Gastrocnemius medialis (tissue), 4 donors: ENCODE measurements at regions not wholly inside any gene's neighbourhood (a gene's known extent, or its start where the extent isn't known, plus 50 kb on each side); places are given as distances from the start of the nearest gene placed in this dataset.

Source experiments
- POLR2A ChIP-seq, 2 donors: fragments of 450-650 bp; IDR thresholded peaks; one replicate each; pipeline ENCODE4 v1.6.1; 2017; ENCODE audit warnings: antibody characterized with exemption in 2 of 2, mild to moderate bottlenecking in 2 of 2, moderate library complexity in 2 of 2
- TF ChIP-seq, protein P1 (sequence below), 5 experiments: fragments of 450-650 bp in 3 of 5; fragments of 200-600 bp in 2 of 5; sonication (generic) in 2 of 5; IDR thresholded peaks in 4 of 5; conservative IDR thresholded peaks in 1 of 5; 1 replicate in 4 of 5; 2 replicates in 1 of 5; pipeline ENCODE4 v1.5.1; 2016 to 2019; ENCODE audit warnings: antibody characterized with exemption in 5 of 5, mild to moderate bottlenecking in 3 of 5, moderate library complexity in 3 of 5

- TF ChIP-seq, protein P1, sequence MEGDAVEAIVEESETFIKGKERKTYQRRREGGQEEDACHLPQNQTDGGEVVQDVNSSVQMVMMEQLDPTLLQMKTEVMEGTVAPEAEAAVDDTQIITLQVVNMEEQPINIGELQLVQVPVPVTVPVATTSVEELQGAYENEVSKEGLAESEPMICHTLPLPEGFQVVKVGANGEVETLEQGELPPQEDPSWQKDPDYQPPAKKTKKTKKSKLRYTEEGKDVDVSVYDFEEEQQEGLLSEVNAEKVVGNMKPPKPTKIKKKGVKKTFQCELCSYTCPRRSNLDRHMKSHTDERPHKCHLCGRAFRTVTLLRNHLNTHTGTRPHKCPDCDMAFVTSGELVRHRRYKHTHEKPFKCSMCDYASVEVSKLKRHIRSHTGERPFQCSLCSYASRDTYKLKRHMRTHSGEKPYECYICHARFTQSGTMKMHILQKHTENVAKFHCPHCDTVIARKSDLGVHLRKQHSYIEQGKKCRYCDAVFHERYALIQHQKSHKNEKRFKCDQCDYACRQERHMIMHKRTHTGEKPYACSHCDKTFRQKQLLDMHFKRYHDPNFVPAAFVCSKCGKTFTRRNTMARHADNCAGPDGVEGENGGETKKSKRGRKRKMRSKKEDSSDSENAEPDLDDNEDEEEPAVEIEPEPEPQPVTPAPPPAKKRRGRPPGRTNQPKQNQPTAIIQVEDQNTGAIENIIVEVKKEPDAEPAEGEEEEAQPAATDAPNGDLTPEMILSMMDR (IDR thresholded peaks at IDR 0.05 in 4 of 5, conservative IDR thresholded peaks at IDR 0.05 in 1 of 5) = no peak
- TF ChIP-seq POLR2A (IDR thresholded peaks at IDR 0.05) = no peak
Observed at GRCh38 chr10:29107866-29108498, 180.9 kb upstream of the LYZL1 start.
